SK-N-SH treated with all-trans-retinoic acid at 6 μM for 48 hours (cell line): ENCODE measurements at regions not wholly inside any gene's neighbourhood (a gene's known extent, or its start where the extent isn't known, plus 50 kb on each side); places are given as distances from the start of the nearest gene placed in this dataset.

ENCODE experiments used
- ATAC-seq: fragments of 200-7000 bp; cut with Tn5 transposase; 3 replicates; pipeline ENCODE4 v1.9.1; 2020; ENCODE audit warnings: mild to moderate bottlenecking, moderate library complexity
- ARNTL ChIP-seq: fragments of 450-650 bp; formaldehyde crosslinking; IDR thresholded peaks from 2 replicates; pipeline ENCODE4 v1.5.0; 2020; ENCODE audit warnings: low read depth, mild to moderate bottlenecking, moderate library complexity, borderline replicate concordance
- CSDC2 ChIP-seq: fragments of 250-450 bp; sonication (Bioruptor Pico); IDR thresholded peaks from 2 replicates; pipeline ENCODE4 v1.5.0; 2020; ENCODE audit warnings: mild to moderate bottlenecking, moderate library complexity
- ESRRG ChIP-seq: fragments of 250-450 bp; sonication (Bioruptor Pico); IDR thresholded peaks from 2 replicates; pipeline ENCODE4 v1.6.1; 2021; ENCODE audit warnings: mild to moderate bottlenecking
- ISL1 ChIP-seq: fragments of 250-450 bp; sonication (Bioruptor Pico); IDR thresholded peaks from 2 replicates; pipeline ENCODE4 v2.1.2; 2022; ENCODE audit warnings: mild to moderate bottlenecking, moderate library complexity
- PPARA ChIP-seq: fragments of 250-450 bp; sonication (Bioruptor Pico); IDR thresholded peaks from 2 replicates; pipeline ENCODE4 v1.5.0; 2020; ENCODE audit warnings: mild to moderate bottlenecking, borderline replicate concordance
- SNAI2 ChIP-seq: fragments of 250-450 bp; sonication (Bioruptor Pico); IDR thresholded peaks from 2 replicates; pipeline ENCODE4 v1.5.0; 2020; ENCODE audit warnings: mild to moderate bottlenecking, moderate library complexity
- TCF4 ChIP-seq: fragments of 250-450 bp; sonication (Bioruptor Pico); IDR thresholded peaks from 2 replicates; pipeline ENCODE4 v1.8.0; 2021; ENCODE audit warnings: mild to moderate bottlenecking, moderate library complexity, borderline replicate concordance
- TOX ChIP-seq: fragments of 250-450 bp; sonication (Bioruptor Pico); IDR thresholded peaks from 2 replicates; pipeline ENCODE4 v1.8.0; 2021; ENCODE audit warnings: mild to moderate bottlenecking, moderate library complexity, borderline replicate concordance
- ZC3H10 ChIP-seq: fragments of 250-450 bp; sonication (Bioruptor Pico); IDR thresholded peaks from 2 replicates; pipeline ENCODE4 v1.5.1; 2021; ENCODE audit warnings: mild to moderate bottlenecking, moderate library complexity
- ZFP3 ChIP-seq: fragments of 250-450 bp; sonication (Bioruptor Pico); IDR thresholded peaks from 2 replicates; pipeline ENCODE4 v1.5.0; 2020; ENCODE audit warnings: mild to moderate bottlenecking, moderate library complexity
- ZFP30 ChIP-seq: fragments of 450-650 bp; formaldehyde crosslinking; IDR thresholded peaks from 2 replicates; pipeline ENCODE4 v1.5.0; 2022; ENCODE audit warnings: mild to moderate bottlenecking, moderate library complexity
- ZNF8 ChIP-seq: fragments of 450-650 bp; formaldehyde crosslinking; IDR thresholded peaks from 2 replicates; pipeline ENCODE4 v1.5.0; 2020; ENCODE audit warnings: mild to moderate bottlenecking, moderate library complexity
- TF ChIP-seq, protein P1 (sequence below): fragments of 250-450 bp; sonication (Bioruptor Pico); IDR thresholded peaks from 2 replicates; pipeline ENCODE4 v1.8.0; 2020; ENCODE audit warnings: mild to moderate bottlenecking, moderate library complexity, borderline replicate concordance
- TF ChIP-seq, protein P2 (sequence below): fragments of 250-450 bp; sonication (Bioruptor Pico); IDR thresholded peaks from 2 replicates; pipeline ENCODE4 v1.5.0; 2020; ENCODE audit warnings: mild to moderate bottlenecking, moderate library complexity
- TF ChIP-seq, protein P3 (sequence below): fragments of 250-450 bp; sonication (Bioruptor Pico); IDR thresholded peaks from 2 replicates; pipeline ENCODE4 v1.5.1; 2020; ENCODE audit warnings: low read depth, mild to moderate bottlenecking, moderate library complexity
- TF ChIP-seq, protein P4 (sequence below): fragments of 250-450 bp; sonication (Bioruptor Pico); IDR thresholded peaks from 2 replicates; pipeline ENCODE4 v1.5.1; 2021; ENCODE audit warnings: mild to moderate bottlenecking, moderate library complexity

DNA sequence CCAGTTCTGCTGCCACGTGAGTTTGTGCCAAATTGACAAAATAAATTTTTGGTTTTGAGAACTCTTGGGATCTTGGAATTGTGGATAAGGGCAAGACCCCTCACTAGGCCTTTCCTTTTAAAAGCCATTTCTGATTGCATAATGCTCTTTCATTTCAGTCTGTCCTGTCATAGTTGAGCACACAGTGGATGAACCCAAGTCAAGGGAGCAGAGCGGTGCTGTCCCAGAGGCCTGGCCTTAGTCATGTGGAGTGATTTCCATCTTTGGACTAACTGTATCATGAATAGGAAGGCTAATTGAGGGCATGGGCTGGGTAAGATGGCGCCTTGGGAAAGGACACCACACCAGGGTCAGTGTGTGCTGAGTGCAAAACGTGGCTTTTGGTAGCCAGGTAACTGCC is 304.0 kb downstream of the UACA start (continued):
- TF ChIP-seq, protein P1, sequence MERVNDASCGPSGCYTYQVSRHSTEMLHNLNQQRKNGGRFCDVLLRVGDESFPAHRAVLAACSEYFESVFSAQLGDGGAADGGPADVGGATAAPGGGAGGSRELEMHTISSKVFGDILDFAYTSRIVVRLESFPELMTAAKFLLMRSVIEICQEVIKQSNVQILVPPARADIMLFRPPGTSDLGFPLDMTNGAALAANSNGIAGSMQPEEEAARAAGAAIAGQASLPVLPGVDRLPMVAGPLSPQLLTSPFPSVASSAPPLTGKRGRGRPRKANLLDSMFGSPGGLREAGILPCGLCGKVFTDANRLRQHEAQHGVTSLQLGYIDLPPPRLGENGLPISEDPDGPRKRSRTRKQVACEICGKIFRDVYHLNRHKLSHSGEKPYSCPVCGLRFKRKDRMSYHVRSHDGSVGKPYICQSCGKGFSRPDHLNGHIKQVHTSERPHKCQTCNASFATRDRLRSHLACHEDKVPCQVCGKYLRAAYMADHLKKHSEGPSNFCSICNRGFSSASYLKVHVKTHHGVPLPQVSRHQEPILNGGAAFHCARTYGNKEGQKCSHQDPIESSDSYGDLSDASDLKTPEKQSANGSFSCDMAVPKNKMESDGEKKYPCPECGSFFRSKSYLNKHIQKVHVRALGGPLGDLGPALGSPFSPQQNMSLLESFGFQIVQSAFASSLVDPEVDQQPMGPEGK (CRISPR knock-in tag): no peak
- TF ChIP-seq PPARA (no peak), ZC3H10 (CRISPR knock-in tag) (no peak)

DNA sequence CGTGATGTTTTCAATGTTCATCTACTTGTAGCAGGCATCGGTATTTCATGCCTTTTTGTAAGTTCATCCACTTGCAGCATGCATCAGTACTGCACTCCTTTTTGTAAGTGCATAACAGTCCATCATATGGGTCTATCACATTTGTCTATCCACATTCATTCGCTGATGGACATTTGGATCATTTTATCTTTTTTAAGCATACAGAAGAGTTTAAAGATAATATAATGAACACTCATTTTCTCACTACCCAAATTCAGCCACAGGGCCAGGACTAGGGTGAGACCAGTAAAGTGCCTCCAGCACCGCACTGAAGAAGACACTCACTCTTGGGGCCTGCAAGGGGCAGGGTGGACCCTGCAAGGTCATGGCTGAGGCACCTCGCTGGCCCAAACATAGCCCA is 309.6 kb downstream of the UACA start:
- no peak for ATAC-seq
- TF ChIP-seq ESRRG (CRISPR knock-in tag): no peak
- TF ChIP-seq ZC3H10 (CRISPR knock-in tag): no peak
- no peak for TF ChIP-seq TOX (CRISPR knock-in tag)

DNA sequence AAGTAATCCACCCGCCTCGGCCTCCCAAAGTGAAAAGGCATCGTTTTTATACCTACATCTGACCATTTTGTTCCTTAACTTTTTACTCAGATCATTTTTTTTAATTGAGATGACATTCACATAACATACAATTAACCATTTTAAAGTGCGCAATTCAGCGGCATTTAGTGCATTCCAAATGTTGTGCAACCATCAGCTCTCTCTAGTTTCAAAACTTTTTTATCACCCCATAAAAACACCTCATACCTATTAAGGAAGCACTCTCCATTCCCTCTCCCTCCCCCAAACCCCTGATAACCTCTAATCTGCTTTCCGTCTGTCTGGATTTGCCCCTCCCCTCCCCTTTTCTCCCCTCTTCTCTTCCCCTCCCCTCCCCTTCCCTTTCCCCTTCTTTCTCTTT is 310.1 kb downstream of the UACA start:
- TF ChIP-seq TOX (CRISPR knock-in tag) (no peak), ZFP30 (CRISPR knock-in tag) (no peak), ZNF8 (no peak)
- ATAC-seq: no peak

DNA sequence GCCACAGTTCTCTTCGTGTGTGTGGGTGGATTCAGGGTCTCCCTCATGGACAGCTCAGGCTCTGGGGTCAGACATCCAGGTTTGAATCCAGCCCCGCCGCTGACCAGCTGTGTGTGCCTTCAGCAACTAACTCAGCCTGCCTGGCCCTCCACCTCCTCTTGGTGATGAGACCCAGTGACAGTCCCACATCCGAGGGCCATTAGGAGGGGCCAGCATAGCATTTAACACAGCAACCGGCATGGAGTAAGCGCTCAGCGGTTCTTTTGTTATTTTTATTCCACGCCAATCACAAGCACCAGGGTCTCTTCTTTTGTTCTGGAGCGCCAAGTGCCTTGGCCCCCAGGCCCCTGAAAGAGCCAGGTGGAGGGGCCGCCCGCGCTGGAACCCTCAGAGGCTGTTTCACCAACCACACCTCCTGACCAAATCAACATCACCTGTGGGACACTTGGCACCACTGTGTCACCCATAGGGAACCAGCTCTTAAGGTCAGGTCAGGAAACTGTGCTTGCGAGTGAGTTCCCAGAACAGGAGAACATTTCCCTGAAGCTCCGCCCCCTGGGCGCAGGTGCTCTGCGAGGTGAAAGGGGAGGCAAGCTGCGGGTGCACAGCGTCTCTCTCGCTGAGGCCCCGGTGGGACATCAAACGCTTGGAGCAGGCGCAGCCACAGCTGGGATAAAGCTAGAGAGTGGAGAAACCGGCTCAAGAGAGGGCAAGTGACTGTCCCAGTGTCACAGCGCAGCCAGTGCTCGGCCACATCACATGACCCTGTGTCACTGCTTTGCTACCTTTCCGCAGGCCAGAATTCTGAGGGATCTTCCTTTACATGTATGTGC is 311.3 kb downstream of the UACA start:
- no peak for ATAC-seq
- TF ChIP-seq ISL1 (CRISPR knock-in tag): no peak
- no peak for TF ChIP-seq ARNTL (CRISPR knock-in tag)
- no peak for TF ChIP-seq CSDC2 (CRISPR knock-in tag)
- TF ChIP-seq, protein P2, sequence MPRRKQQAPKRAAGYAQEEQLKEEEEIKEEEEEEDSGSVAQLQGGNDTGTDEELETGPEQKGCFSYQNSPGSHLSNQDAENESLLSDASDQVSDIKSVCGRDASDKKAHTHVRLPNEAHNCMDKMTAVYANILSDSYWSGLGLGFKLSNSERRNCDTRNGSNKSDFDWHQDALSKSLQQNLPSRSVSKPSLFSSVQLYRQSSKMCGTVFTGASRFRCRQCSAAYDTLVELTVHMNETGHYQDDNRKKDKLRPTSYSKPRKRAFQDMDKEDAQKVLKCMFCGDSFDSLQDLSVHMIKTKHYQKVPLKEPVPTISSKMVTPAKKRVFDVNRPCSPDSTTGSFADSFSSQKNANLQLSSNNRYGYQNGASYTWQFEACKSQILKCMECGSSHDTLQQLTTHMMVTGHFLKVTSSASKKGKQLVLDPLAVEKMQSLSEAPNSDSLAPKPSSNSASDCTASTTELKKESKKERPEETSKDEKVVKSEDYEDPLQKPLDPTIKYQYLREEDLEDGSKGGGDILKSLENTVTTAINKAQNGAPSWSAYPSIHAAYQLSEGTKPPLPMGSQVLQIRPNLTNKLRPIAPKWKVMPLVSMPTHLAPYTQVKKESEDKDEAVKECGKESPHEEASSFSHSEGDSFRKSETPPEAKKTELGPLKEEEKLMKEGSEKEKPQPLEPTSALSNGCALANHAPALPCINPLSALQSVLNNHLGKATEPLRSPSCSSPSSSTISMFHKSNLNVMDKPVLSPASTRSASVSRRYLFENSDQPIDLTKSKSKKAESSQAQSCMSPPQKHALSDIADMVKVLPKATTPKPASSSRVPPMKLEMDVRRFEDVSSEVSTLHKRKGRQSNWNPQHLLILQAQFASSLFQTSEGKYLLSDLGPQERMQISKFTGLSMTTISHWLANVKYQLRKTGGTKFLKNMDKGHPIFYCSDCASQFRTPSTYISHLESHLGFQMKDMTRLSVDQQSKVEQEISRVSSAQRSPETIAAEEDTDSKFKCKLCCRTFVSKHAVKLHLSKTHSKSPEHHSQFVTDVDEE (CRISPR knock-in tag): no peak
- TF ChIP-seq ZFP3 (CRISPR knock-in tag): no peak

DNA sequence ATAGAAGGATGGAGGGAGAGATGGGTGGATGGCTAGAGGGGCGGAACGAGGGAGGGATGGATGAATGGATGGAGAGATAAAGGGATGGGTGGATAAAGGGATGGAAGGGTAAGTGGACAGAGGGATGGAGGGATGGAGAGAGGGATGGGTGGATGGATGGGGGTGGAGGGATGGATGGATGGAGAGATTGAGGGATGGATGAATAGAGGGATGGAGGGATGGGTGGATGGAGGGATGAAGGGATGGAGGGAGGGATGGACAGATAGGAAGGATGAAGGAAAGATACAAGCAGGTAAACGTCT is 313.3 kb downstream of the UACA start:
- no peak for ATAC-seq
- TF ChIP-seq TOX (CRISPR knock-in tag) (no peak), TCF4 (no peak), ISL1 (CRISPR knock-in tag) (no peak), ESRRG (CRISPR knock-in tag) (no peak), ARNTL (CRISPR knock-in tag) (no peak), ZFP3 (CRISPR knock-in tag) (no peak), SNAI2 (CRISPR knock-in tag) (no peak)
- TF ChIP-seq, protein P3, sequence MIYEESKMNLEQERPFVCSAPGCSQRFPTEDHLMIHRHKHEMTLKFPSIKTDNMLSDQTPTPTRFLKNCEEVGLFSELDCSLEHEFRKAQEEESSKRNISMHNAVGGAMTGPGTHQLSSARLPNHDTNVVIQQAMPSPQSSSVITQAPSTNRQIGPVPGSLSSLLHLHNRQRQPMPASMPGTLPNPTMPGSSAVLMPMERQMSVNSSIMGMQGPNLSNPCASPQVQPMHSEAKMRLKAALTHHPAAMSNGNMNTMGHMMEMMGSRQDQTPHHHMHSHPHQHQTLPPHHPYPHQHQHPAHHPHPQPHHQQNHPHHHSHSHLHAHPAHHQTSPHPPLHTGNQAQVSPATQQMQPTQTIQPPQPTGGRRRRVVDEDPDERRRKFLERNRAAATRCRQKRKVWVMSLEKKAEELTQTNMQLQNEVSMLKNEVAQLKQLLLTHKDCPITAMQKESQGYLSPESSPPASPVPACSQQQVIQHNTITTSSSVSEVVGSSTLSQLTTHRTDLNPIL (CRISPR knock-in tag): no peak
- TF ChIP-seq, protein P1 (CRISPR knock-in tag): no peak
- TF ChIP-seq, protein P4, sequence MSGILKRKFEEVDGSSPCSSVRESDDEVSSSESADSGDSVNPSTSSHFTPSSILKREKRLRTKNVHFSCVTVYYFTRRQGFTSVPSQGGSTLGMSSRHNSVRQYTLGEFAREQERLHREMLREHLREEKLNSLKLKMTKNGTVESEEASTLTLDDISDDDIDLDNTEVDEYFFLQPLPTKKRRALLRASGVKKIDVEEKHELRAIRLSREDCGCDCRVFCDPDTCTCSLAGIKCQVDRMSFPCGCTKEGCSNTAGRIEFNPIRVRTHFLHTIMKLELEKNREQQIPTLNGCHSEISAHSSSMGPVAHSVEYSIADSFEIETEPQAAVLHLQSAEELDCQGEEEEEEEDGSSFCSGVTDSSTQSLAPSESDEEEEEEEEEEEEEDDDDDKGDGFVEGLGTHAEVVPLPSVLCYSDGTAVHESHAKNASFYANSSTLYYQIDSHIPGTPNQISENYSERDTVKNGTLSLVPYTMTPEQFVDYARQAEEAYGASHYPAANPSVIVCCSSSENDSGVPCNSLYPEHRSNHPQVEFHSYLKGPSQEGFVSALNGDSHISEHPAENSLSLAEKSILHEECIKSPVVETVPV: no peak
- TF ChIP-seq, protein P2 (CRISPR knock-in tag): no peak
